ENCODE measurements at regions not wholly inside any gene's neighbourhood (a gene's known extent, or its start where the extent isn't known, plus 50 kb on each side); places are given as distances from the start of the nearest gene placed in this dataset.

DNA sequence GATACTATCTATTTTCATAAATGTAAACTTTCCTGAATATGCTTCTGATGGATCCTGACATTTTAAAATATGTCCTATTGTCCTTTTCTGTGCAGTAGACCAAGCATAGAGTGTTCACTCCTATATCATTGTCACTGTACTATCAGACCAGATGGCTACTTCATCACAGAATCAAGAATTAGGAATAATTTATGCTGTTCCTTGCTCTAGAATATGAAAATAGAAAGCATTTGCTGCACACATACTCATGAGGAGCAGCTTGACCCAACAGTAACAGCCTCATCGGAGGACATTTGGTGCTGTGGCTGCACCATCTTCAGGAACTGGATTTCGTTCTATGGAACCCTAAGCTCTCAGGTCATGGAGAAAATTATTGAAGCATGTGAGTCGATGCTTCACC, 468.9 kb upstream of the HNRNPA3 start:
- TF ChIP-seq, protein P1, sequence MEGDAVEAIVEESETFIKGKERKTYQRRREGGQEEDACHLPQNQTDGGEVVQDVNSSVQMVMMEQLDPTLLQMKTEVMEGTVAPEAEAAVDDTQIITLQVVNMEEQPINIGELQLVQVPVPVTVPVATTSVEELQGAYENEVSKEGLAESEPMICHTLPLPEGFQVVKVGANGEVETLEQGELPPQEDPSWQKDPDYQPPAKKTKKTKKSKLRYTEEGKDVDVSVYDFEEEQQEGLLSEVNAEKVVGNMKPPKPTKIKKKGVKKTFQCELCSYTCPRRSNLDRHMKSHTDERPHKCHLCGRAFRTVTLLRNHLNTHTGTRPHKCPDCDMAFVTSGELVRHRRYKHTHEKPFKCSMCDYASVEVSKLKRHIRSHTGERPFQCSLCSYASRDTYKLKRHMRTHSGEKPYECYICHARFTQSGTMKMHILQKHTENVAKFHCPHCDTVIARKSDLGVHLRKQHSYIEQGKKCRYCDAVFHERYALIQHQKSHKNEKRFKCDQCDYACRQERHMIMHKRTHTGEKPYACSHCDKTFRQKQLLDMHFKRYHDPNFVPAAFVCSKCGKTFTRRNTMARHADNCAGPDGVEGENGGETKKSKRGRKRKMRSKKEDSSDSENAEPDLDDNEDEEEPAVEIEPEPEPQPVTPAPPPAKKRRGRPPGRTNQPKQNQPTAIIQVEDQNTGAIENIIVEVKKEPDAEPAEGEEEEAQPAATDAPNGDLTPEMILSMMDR (conservative IDR thresholded peaks at IDR 0.05; ENCODE audit: low read depth, low read length), result no peak
- TF ChIP-seq EZH2phosphoT487 (IDR thresholded peaks at IDR 0.05; ENCODE audit: borderline replicate concordance, low read length), result no peak
- TF ChIP-seq EZH2 (IDR thresholded peaks at IDR 0.05; ENCODE audit: low read length, unreplicated experiment), result no peak
